GM18909 (cell line): ENCODE measurements at regions not wholly inside any gene's neighbourhood (a gene's known extent, or its start where the extent isn't known, plus 50 kb on each side); places are given as distances from the start of the nearest gene placed in this dataset.
"Not testable (repeated sequence)": the region's sequence is repeated elsewhere in the genome, so short reads cannot be mapped to it uniquely, and the experiment has no call there.

ENCODE experiments used
- ATAC-seq: cut with Tn5 transposase; IDR thresholded peaks from one replicate; pipeline ENCODE4 v1.9.1; 2021; ENCODE audit warnings: mild to moderate bottlenecking; ENCODE audit not compliant: unreplicated experiment, poor library complexity

GRCh38 chr9:129547063-129547462 lies 73.8 kb downstream of the C9orf50 start:
- no peak for ATAC-seq

DNA sequence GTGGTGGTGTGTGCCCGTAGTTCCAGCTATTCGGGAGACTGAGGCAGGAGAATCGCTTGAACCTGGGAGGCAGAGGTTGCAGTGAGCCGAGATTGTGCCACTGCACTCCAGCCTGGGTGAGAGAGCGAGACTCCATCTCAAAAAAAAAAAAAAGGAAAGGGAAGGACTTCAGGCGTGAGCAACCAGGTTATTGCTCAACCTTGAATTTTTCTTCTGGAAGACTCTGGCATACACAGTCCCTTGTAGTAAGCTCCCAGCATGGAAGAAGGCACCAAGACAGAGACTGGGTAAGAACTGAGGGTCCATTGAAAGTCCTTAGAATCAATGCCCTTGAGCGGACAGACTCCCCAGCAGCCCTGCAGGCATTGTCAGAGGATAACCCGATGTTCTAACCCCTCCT lies 75.0 kb downstream of the C9orf50 start:
- ATAC-seq: not testable (repeated sequence)

- ATAC-seq: no peak
Observed at GRCh38 chr9:129544761-129545160, 76.1 kb downstream of the C9orf50 start.

GRCh38 chr9:129542741-129543140 lies 78.2 kb downstream of the C9orf50 start:
- ATAC-seq: no peak

DNA sequence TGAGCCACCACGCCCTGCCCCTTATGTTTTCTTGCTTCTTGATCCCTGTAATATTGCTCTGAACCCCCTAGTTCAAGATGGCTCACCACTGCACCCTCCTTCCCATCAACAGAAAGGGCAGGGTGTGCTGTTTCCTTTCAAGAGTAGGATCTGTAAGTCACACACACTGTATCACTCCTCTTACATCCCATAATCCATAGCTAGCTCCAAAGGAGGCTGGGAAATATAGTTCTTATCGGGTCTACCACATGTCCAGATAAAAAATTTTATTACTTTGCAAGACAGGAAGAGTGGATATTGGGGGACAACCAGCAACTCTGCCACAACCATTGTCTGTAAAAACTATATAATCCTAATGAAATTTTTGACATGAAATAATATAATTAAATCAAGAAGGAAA lies 79.6 kb downstream of the C9orf50 start:
- no peak for ATAC-seq

DNA sequence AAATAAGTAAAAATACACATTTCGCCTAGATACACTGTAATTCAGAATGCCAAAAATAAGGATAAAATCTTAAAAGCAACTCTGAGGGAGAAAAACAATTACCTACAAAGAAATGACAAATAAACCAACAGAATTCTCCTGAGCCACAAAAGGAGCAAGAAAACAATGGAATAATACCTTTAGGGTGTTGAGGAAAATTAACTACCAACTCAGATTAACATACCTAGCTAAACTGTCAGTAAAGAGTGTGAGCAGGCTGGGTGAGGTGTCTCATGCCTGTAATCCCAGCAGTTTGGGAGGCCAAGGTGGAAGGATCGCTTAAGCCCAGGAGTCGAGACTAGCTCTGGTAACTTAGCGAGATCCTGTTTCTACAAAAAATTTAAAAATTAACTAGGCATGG lies 81.5 kb downstream of the C9orf50 start:
- no peak for ATAC-seq

GRCh38 chr9:129531860-129532402 lies 89.0 kb downstream of the C9orf50 start:
- not testable (repeated sequence) for ATAC-seq

GRCh38 chr9:129527955-129528354 lies 92.9 kb downstream of the C9orf50 start:
- not testable (repeated sequence) for ATAC-seq

GRCh38 chr9:129525656-129526196 lies 95.2 kb downstream of the C9orf50 start:
- ATAC-seq: no peak

DNA sequence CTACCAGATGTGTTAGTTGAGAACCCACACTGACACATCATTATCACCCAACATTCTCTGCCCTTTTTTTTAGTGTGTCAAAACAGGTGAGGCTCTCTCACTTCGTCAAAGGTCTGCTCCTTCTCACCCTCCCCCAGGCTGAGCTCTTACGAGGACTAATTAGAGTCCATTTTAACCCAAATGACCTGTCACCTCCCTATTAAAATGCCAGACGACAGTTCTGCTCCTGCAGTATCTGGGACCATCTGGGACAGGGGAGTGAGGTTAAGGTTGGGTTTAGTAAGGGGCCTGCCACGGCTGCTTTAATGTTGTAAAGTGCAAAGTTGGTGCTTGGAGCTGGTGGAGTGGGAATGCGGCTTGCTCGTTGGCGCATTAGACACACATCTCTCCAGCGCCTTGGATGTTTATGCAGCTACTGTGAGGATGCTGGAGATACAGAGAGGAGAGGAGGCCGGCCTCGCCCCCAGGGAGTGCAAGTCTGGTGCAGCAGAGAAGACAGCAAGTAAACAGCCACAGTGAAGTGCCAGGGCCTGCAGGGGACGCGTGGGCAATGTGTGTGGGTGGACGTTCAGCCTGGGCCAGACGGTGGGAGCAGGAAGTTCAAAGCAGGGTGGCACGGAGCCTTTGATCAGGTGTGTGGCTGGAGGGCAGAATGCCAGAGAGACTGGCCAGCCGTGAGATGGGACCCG lies 96.2 kb downstream of the C9orf50 start:
- ATAC-seq: no peak

- ATAC-seq: no peak
Observed at GRCh38 chr9:129523943-129524581, 96.8 kb downstream of the C9orf50 start.

DNA sequence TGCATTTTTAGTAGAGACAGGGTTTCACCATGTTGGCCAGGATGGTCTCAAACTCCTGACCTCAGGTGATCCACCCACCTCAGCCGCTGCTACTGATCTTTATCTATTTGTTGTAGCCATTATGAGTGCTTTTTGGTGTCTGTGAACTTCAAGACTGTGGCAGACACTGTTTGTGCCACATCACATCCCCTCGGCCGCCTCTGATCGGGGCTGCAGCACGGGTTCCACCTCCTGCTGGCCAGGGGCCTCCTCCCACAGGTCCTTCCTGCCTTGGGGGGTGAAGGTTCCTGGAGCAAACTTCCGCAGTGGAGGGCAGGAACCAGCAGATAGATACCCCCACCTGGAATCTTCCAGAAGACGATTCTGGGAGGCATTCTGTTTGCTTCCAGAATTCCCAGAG lies 98.5 kb downstream of the C9orf50 start:
- ATAC-seq: no peak

- ATAC-seq: no peak
Observed at GRCh38 chr9:129520082-129520481, 100.8 kb downstream of the C9orf50 start.

- ATAC-seq: no peak
Observed at GRCh38 chr9:129518074-129518473, 102.8 kb downstream of the C9orf50 start.

GRCh38 chr9:129517006-129517405 lies 103.9 kb downstream of the C9orf50 start:
- no peak for ATAC-seq

DNA sequence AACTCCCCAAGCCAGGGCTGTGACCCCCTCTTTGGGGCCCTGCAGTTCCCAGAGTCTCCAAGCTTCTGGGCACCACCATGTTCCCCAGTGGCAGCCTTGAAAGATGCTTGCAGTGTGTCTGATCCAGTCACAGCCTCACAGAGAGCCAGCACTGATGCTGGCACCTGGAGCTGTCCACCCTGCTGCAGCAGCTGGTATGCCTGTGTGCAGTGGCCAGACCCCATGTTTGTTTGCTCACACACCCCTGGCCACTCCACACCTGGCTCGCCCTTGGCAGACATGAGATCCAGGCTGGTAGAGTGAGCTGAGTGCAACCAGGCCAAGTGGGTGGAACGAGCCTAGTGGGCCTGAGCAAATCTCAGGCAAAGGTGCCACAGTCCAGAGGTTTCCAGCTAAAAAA lies 106.0 kb downstream of the C9orf50 start:
- no peak for ATAC-seq

GRCh38 chr9:129514497-129514867 lies 106.4 kb downstream of the C9orf50 start:
- no peak for ATAC-seq

- ATAC-seq: no peak
Observed at GRCh38 chr9:129513856-129514496, 106.9 kb downstream of the C9orf50 start.

- no peak for ATAC-seq
Observed at GRCh38 chr9:129513282-129513681, 107.6 kb downstream of the C9orf50 start.

GRCh38 chr9:129511285-129511900 lies 109.5 kb downstream of the C9orf50 start:
- no peak for ATAC-seq

GRCh38 chr9:129509533-129509928 lies 111.4 kb downstream of the C9orf50 start:
- no peak for ATAC-seq
